GM12891 (cell line): ENCODE measurements at regions not wholly inside any gene's neighbourhood (a gene's known extent, or its start where the extent isn't known, plus 50 kb on each side); places are given as distances from the start of the nearest gene placed in this dataset.

Experiments
- PAX5 ChIP-seq: IDR thresholded peaks from 2 replicates; pipeline ENCODE4 v1.6.1; 2011; ENCODE audit warnings: low read length, moderate library complexity, mild to moderate bottlenecking; ENCODE audit not compliant: insufficient read depth, severe bottlenecking
- POLR2A ChIP-seq: IDR thresholded peaks from 2 replicates; pipeline ENCODE4 v1.6.1; 2011; ENCODE audit warnings: low read depth, low read length, control low read depth
- POLR2AphosphoS5 ChIP-seq: IDR thresholded peaks from 2 replicates; pipeline ENCODE4 v1.6.1; 2011; ENCODE audit warnings: low read depth, low read length, control low read depth
- POU2F2 ChIP-seq: IDR thresholded peaks from 2 replicates; pipeline ENCODE4 v1.6.1; 2011; ENCODE audit warnings: low read depth, mild to moderate bottlenecking, control low read depth, low read length, moderate library complexity
- SPI1 ChIP-seq: IDR thresholded peaks from 2 replicates; pipeline ENCODE4 v1.6.1; 2011; ENCODE audit warnings: low read depth, low read length, control low read depth
- TAF1 ChIP-seq: IDR thresholded peaks from 2 replicates; pipeline ENCODE4 v1.6.1; 2011; ENCODE audit warnings: low read depth, low read length, control low read depth

DNA sequence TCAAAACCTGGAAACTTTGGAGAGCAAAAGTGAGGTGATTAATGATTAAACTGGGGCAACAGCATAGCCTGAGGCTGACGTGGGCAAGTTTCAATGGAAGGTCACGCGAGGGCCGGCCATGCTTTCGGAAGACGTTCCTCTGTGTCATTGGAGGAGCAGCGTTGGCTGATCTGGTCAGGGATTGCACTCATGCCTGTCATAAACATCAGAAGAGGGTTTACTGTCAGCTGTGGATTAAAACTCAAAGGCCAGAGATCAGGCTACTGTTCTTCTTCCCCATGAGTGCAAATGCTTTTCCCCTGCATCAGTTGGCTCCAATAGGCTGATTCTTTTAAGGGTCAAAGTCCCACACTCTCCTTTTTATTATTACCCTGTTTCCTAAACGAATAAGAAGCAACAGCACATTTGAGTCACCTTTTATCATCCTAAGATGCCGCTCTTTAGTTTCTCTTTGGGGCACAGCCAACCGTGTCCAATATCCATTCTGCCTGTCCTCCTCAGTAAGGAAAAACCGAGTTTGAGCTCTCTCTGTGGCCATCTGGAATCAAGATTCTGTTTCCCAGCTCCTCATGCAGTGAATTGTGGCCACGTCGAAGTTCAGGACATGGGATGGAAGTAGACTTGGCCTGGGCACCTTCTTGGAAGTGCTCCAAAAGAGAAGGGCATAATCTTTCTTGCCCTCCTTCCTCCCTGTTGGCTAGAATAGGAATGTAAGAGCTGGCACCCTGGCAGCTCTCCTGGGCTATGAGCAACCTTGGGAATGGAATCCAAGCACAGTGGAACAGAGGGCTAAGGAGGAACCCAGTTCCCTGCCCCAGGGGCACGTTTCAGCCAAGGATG, 62.5 kb upstream of the INSIG1 start:
- TF ChIP-seq POU2F2 (no peak), POLR2A (no peak), PAX5 (no peak), TAF1 (no peak), POLR2AphosphoS5 (no peak), SPI1 (no peak)
